ENCODE measurements at regions not wholly inside any gene's neighbourhood (a gene's known extent, or its start where the extent isn't known, plus 50 kb on each side); places are given as distances from the start of the nearest gene placed in this dataset.

- TF ChIP-seq CTCF (IDR thresholded peaks at IDR 0.05; ENCODE audit: low read depth, low read length) (no peak), POLR2A (IDR thresholded peaks at IDR 0.05; ENCODE audit: extremely low read depth, insufficient read length) (no peak)
- TF ChIP-seq, protein P1, sequence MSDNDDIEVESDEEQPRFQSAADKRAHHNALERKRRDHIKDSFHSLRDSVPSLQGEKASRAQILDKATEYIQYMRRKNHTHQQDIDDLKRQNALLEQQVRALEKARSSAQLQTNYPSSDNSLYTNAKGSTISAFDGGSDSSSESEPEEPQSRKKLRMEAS (IDR thresholded peaks at IDR 0.05; ENCODE audit: low read depth, low read length) = no peak
Measured at GRCh38 chr16:9331503-9331902, 240.1 kb downstream of the HAPSTR1 start.

Measured in NB4 (cell line).